ENCODE measurements at regions not wholly inside any gene's neighbourhood (a gene's known extent, or its start where the extent isn't known, plus 50 kb on each side); places are given as distances from the start of the nearest gene placed in this dataset.

DNA sequence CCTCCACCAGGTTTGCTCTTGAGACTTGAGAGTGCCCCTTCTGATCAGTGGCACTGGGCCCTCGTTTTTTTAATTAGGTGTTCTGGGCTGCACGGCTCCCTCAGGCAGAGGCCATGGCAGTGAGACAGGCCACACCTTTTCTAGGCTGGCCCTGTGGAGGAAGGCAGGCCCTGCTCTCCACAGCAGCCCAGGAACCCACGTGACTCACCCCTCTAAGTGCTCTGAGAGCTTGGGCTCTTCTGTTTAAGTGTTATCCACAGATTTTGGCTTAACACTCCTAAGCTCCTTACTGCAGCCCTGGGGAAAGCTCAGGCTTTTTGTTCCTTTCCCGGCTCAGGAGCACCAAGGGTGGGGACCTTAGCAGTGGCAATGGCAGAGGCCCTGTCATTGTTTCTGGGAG lies 463.2 kb upstream of the GBE1 start:
- Histone ChIP-seq H3K4me1 (no peaks in the 10 kb centered on the region), H3K9me3 (peaks cover 6% of the 10 kb centered on the region; the same call in 1 of the 3 replicates), H3K4me3 (no peak overlapping the region), H3K4me2 (no peak overlapping the region), H3K27ac (no peak overlapping the region)
- no peak for TF ChIP-seq TP53 (CRISPR knock-in tag; IDR thresholded peaks at IDR 0.05)
- no peak for TF ChIP-seq EHMT2 (IDR thresholded peaks at IDR 0.05; ENCODE audit: low read depth)
- no peak for TF ChIP-seq GATA3 (IDR thresholded peaks at IDR 0.05; ENCODE audit: borderline replicate concordance)
- TF ChIP-seq KDM5A (IDR thresholded peaks at IDR 0.05) = no peak
- no peak for TF ChIP-seq ZFP36 (IDR thresholded peaks at IDR 0.05; ENCODE audit: borderline replicate concordance, partially characterized antibody)
- FAIRE-seq = no peak
- 14% methylated on average over 4 of the region's 4 CpGs for WGBS (ENCODE audit: missing lambda C conversion rate)
- DNase-seq (ENCODE audit: low read depth in 1 of 2, low spot score in 1 of 2) = no peak
- ChIA-PET POLR2A (no interaction called here), CTCF (no interaction called here)
- ATAC-seq = no peak

DNA sequence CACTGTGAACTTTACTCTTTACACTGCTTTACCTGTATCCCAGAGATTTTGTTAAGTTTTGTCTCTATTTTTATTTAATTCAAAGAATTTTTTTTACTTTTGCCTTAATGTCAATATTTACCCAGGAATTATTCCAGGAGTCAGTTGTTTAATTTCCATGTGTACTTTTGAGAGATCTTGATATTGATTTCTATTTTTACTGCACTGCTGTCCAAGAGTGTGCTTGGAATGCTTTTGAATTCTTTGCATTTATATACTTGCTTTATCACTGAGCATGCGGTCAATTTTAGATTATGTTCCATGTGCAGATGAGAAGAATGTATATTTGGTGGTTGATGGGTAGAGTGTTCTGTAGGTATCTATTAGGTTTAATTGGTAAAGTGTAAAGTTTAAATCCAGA lies 461.0 kb upstream of the GBE1 start:
- no peak overlapping the region for H3K27ac ChIP-seq
- DNase-seq (ENCODE audit: low read depth in 1 of 2, low spot score in 1 of 2) = no peak
- no peaks in the 10 kb centered on the region for H3K4me1 ChIP-seq
- POLR2A ChIA-PET = no interaction called here
- WGBS (ENCODE audit: missing lambda C conversion rate) = 67% methylated on average over 1 of the region's 1 CpG
- H3K4me2 ChIP-seq = no peak overlapping the region
- no peak for FAIRE-seq
- TF ChIP-seq, protein P1, sequence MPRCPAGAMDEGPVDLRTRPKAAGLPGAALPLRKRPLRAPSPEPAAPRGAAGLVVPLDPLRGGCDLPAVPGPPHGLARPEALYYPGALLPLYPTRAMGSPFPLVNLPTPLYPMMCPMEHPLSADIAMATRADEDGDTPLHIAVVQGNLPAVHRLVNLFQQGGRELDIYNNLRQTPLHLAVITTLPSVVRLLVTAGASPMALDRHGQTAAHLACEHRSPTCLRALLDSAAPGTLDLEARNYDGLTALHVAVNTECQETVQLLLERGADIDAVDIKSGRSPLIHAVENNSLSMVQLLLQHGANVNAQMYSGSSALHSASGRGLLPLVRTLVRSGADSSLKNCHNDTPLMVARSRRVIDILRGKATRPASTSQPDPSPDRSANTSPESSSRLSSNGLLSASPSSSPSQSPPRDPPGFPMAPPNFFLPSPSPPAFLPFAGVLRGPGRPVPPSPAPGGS (IDR thresholded peaks at IDR 0.05) = no peak
- CTCF ChIA-PET = no interaction called here
- H3K4me3 ChIP-seq = no peak overlapping the region
- ATAC-seq = no peak
- peaks cover 6% of the 10 kb centered on the region; the same call in 1 of the 3 replicates for H3K9me3 ChIP-seq

DNA sequence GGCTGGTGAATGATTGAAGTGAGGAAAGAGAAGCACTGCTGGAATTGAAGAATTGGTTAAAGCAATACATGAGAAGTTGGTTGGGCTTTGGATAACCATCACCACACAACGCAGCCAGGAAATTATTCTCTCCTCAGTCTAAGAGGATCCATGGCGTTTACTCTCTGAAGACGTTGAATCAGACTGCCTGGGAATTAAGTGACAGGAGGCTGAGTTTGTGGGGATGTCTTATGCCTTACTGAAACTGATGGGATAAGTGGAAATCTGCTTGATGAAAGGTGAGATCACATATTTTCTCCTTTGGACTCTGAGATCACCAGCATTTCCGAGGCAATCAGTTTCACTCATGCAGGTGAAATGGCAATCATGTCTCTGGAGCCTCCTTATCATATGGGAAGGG lies 456.1 kb upstream of the GBE1 start:
- no peaks in the 10 kb centered on the region for H3K4me1 ChIP-seq
- H3K4me2 ChIP-seq = no peak overlapping the region
- ChIA-PET CTCF (no interaction called here), POLR2A (no interaction called here)
- DNase-seq (ENCODE audit: low read depth in 1 of 2, low spot score in 1 of 2) = no peak
- no peak overlapping the region for H3K4me3 ChIP-seq
- FAIRE-seq = no peak
- no peak for ATAC-seq
- WGBS (ENCODE audit: missing lambda C conversion rate) = 10% methylated on average over 4 of the region's 4 CpGs
- H3K9me3 ChIP-seq = no peaks in the 10 kb centered on the region
- no peak for TF ChIP-seq NFE2L2 (conservative IDR thresholded peaks at IDR 0.05; ENCODE audit: low read length)
- TF ChIP-seq, protein P2, sequence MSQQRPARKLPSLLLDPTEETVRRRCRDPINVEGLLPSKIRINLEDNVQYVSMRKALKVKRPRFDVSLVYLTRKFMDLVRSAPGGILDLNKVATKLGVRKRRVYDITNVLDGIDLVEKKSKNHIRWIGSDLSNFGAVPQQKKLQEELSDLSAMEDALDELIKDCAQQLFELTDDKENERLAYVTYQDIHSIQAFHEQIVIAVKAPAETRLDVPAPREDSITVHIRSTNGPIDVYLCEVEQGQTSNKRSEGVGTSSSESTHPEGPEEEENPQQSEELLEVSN (IDR thresholded peaks at IDR 0.05; ENCODE audit: borderline replicate concordance, low read depth) = no peak
- H3K27ac ChIP-seq = no peak overlapping the region

DNA sequence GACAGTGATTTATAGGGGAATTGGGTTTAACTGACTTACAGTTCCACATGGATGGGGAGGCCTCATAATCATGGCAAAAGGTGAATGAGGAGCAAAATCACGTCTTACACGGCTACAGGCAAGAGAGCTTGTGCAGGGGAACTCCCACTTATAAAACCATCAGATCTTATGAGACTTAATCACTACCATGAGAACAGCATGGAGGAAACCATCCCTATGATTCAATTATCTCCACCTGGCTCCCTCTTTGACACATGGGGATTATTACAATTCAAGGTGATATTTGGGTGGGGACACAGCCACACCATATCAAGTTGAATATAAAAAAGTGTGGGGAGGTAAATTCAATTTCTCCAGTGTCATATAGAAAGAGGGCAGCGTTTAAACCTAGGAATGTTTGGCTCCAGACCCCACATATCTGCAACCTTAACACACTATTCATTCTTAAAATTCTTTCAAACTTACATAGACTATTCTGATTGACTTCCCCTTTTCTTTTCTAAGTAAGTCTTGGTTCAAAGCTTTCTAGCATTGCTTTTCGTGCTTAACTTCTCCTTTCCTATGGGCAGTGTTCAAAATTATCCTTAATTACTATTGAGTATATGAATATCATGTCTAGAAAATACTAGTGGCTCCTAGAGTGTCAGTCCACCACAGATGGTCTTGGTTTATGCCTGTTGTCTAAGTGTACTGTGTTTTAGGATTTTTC lies 446.7 kb upstream of the GBE1 start:
- ChIA-PET CTCF (no interaction called here), POLR2A (no interaction called here)
- Histone ChIP-seq H3K9me3 (no peaks in the 10 kb centered on the region), H3K4me1 (no peaks in the 10 kb centered on the region), H3K4me2 (no peak overlapping the region), H3K4me3 (no peak overlapping the region), H3K27ac (no peak overlapping the region)
- WGBS (ENCODE audit: missing lambda C conversion rate) = 7% methylated on average over 4 of the region's 4 CpGs
- DNase-seq (ENCODE audit: low read depth in 1 of 2, low spot score in 1 of 2) (no peak), FAIRE-seq (no peak), ATAC-seq (no peak)
- TF ChIP-seq TFCP2L1 (CRISPR knock-in tag; IDR thresholded peaks at IDR 0.05) (no peak), MYC (IDR thresholded peaks at IDR 0.05; ENCODE audit: borderline replicate concordance, low read length) (no peak), EHMT2 (IDR thresholded peaks at IDR 0.05; ENCODE audit: low read depth) (no peak), GATA3 (IDR thresholded peaks at IDR 0.05; ENCODE audit: borderline replicate concordance) (no peak)

DNA sequence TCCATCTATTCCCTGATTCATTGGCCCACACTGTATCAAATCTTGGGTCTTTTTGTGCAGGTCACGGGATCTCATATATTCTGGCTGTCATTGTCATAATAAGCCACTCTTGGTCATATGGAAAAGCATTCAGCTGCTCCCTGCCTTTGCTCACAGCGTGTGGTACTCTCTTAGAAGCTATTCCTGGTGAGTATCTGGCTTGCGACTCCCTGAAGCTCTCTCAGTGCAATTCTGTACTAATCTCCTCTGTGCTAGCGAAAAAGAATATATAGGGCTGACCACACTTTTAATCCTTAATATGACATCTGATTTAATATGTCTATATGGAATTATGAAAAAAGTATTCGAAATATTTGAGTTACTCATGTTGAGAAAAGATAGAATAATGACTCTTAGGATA lies 440.8 kb upstream of the GBE1 start:
- WGBS (ENCODE audit: missing lambda C conversion rate) = 25% methylated on average over 5 of the region's 5 CpGs
- H3K4me2 ChIP-seq = no peak overlapping the region
- no peak for ATAC-seq
- DNase-seq (ENCODE audit: low read depth in 1 of 2, low spot score in 1 of 2) = no peak
- ChIA-PET POLR2A (no interaction called here), CTCF (no interaction called here)
- no peaks in the 10 kb centered on the region for H3K9me3 ChIP-seq
- no peaks in the 10 kb centered on the region for H3K4me1 ChIP-seq
- no peak overlapping the region for H3K4me3 ChIP-seq
- no peak overlapping the region for H3K27ac ChIP-seq
- no peak for FAIRE-seq
- TF ChIP-seq, protein P3, sequence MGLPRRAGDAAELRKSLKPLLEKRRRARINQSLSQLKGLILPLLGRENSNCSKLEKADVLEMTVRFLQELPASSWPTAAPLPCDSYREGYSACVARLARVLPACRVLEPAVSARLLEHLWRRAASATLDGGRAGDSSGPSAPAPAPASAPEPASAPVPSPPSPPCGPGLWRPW (IDR thresholded peaks at IDR 0.05) = no peak
- TF ChIP-seq EP300 (IDR thresholded peaks at IDR 0.05) (no peak), MAZ (IDR thresholded peaks at IDR 0.05; ENCODE audit: borderline replicate concordance, low read depth, low read length) (no peak), ZFP36 (IDR thresholded peaks at IDR 0.05; ENCODE audit: borderline replicate concordance, partially characterized antibody) (no peak), MYC (IDR thresholded peaks at IDR 0.05; ENCODE audit: borderline replicate concordance, low read length) (no peak), HDAC2 (IDR thresholded peaks at IDR 0.05) (no peak), CBX8 (IDR thresholded peaks at IDR 0.05) (no peak), RFX5 (IDR thresholded peaks at IDR 0.05) (no peak), RARB (CRISPR knock-in tag; IDR thresholded peaks at IDR 0.05) (no peak), JUN (IDR thresholded peaks at IDR 0.05) (no peak), EHMT2 (IDR thresholded peaks at IDR 0.05; ENCODE audit: low read depth) (no peak), POLR2AphosphoS2 (conservative IDR thresholded peaks at IDR 0.05; ENCODE audit: low read length) (no peak)
- TF ChIP-seq, protein P4, sequence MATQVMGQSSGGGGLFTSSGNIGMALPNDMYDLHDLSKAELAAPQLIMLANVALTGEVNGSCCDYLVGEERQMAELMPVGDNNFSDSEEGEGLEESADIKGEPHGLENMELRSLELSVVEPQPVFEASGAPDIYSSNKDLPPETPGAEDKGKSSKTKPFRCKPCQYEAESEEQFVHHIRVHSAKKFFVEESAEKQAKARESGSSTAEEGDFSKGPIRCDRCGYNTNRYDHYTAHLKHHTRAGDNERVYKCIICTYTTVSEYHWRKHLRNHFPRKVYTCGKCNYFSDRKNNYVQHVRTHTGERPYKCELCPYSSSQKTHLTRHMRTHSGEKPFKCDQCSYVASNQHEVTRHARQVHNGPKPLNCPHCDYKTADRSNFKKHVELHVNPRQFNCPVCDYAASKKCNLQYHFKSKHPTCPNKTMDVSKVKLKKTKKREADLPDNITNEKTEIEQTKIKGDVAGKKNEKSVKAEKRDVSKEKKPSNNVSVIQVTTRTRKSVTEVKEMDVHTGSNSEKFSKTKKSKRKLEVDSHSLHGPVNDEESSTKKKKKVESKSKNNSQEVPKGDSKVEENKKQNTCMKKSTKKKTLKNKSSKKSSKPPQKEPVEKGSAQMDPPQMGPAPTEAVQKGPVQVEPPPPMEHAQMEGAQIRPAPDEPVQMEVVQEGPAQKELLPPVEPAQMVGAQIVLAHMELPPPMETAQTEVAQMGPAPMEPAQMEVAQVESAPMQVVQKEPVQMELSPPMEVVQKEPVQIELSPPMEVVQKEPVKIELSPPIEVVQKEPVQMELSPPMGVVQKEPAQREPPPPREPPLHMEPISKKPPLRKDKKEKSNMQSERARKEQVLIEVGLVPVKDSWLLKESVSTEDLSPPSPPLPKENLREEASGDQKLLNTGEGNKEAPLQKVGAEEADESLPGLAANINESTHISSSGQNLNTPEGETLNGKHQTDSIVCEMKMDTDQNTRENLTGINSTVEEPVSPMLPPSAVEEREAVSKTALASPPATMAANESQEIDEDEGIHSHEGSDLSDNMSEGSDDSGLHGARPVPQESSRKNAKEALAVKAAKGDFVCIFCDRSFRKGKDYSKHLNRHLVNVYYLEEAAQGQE (IDR thresholded peaks at IDR 0.05) = no peak
- TF ChIP-seq, protein P1 (IDR thresholded peaks at IDR 0.05) = no peak
